GM23338 (cell line): ENCODE measurements at regions not wholly inside any gene's neighbourhood (a gene's known extent, or its start where the extent isn't known, plus 50 kb on each side); places are given as distances from the start of the nearest gene placed in this dataset.

Experiments used
- CREB1 ChIP-seq: fragments of 250-450 bp; sonication (Bioruptor Pico); IDR thresholded peaks from 2 replicates; pipeline ENCODE4 v1.5.0; 2020; ENCODE audit warnings: low read depth, mild to moderate bottlenecking, moderate library complexity
- EZH2 ChIP-seq: fragments of 200-600 bp; sonication (generic); IDR thresholded peaks from one replicate; pipeline ENCODE4 v1.8.0; 2017; ENCODE audit warnings: antibody characterized with exemption, mild to moderate bottlenecking, low read depth; ENCODE audit not compliant: unreplicated experiment
- EZH2phosphoT487 ChIP-seq: fragments of 200-600 bp; sonication (generic); IDR thresholded peaks from one replicate; pipeline ENCODE4 v1.8.1; 2018; ENCODE audit warnings: antibody characterized with exemption; ENCODE audit not compliant: unreplicated experiment
- JUNB ChIP-seq: IDR thresholded peaks from one replicate; pipeline ENCODE4 v1.6.1; 2016; ENCODE audit warnings: antibody characterized with exemption; ENCODE audit not compliant: unreplicated experiment
- NANOG ChIP-seq: IDR thresholded peaks from 2 replicates; pipeline ENCODE4 v1.6.1; 2016; ENCODE audit warnings: antibody characterized with exemption, borderline replicate concordance
- POLR2AphosphoS5 ChIP-seq: IDR thresholded peaks from 2 replicates; pipeline ENCODE4 v1.6.1; 2016; ENCODE audit warnings: antibody characterized with exemption, low read depth
- STAT1 ChIP-seq: IDR thresholded peaks from one replicate; pipeline ENCODE4 v1.6.1; 2016; ENCODE audit warnings: antibody characterized with exemption; ENCODE audit not compliant: unreplicated experiment
- ZNF114 ChIP-seq: fragments of 250-450 bp; sonication (Bioruptor Pico); IDR thresholded peaks from 2 replicates; pipeline ENCODE4 v1.5.0; 2020; ENCODE audit warnings: mild to moderate bottlenecking, moderate library complexity
- ZNF331 ChIP-seq: fragments of 250-450 bp; sonication (Bioruptor Pico); IDR thresholded peaks from 2 replicates; pipeline ENCODE4 v1.5.0; 2020; ENCODE audit warnings: low read depth, mild to moderate bottlenecking, moderate library complexity
- TF ChIP-seq, protein P1 (sequence below), 2 experiments: fragments of 200-600 bp in 1 of 2; sonication (generic) in 1 of 2; conservative IDR thresholded peaks; 2 replicates each; pipeline versions ENCODE4 v1.5.1 to v1.6.1; 2016 to 2017; ENCODE audit warnings: antibody characterized with exemption in 2 of 2, low read depth in 2 of 2, mild to moderate bottlenecking in 2 of 2, moderate library complexity in 1 of 2
- TF ChIP-seq, protein P2 (sequence below): IDR thresholded peaks from one replicate; pipeline ENCODE4 v1.6.1; 2018; ENCODE audit warnings: antibody characterized with exemption; ENCODE audit not compliant: unreplicated experiment
- TF ChIP-seq, protein P3 (sequence below): IDR thresholded peaks from 2 replicates; pipeline ENCODE4 v1.6.1; 2016; ENCODE audit warnings: antibody characterized with exemption

DNA sequence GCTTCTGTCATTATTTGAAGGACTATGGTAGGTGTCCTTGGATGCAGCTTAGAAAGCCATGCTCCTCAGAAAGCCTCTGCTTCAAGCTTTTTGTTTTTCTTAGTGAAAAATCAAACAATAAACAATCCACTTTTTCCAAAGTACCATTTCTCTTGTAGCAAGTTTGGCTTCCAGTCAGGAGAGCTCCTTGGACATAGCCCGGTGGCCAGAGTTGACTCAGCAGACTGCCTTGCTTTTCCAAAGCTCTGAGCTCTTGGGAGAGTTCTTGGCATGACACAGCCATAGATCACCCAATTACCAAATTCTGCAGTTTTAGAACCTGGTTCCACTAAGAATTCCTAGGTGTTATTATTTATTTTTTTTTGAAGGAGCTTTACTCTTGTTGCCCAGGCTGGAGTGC is 189.4 kb upstream of the MTPN start:
- TF ChIP-seq, protein P1, sequence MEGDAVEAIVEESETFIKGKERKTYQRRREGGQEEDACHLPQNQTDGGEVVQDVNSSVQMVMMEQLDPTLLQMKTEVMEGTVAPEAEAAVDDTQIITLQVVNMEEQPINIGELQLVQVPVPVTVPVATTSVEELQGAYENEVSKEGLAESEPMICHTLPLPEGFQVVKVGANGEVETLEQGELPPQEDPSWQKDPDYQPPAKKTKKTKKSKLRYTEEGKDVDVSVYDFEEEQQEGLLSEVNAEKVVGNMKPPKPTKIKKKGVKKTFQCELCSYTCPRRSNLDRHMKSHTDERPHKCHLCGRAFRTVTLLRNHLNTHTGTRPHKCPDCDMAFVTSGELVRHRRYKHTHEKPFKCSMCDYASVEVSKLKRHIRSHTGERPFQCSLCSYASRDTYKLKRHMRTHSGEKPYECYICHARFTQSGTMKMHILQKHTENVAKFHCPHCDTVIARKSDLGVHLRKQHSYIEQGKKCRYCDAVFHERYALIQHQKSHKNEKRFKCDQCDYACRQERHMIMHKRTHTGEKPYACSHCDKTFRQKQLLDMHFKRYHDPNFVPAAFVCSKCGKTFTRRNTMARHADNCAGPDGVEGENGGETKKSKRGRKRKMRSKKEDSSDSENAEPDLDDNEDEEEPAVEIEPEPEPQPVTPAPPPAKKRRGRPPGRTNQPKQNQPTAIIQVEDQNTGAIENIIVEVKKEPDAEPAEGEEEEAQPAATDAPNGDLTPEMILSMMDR (conservative IDR thresholded peaks at IDR 0.05; ENCODE audit: low read depth in 2 of 2) = no peak
- TF ChIP-seq EZH2 (no peak), NANOG (no peak), CREB1 (CRISPR knock-in tag) (no peak), ZNF331 (CRISPR knock-in tag) (no peak), POLR2AphosphoS5 (no peak), EZH2phosphoT487 (no peak), JUNB (no peak), ZNF114 (CRISPR knock-in tag) (no peak), STAT1 (no peak)
- TF ChIP-seq, protein P2, sequence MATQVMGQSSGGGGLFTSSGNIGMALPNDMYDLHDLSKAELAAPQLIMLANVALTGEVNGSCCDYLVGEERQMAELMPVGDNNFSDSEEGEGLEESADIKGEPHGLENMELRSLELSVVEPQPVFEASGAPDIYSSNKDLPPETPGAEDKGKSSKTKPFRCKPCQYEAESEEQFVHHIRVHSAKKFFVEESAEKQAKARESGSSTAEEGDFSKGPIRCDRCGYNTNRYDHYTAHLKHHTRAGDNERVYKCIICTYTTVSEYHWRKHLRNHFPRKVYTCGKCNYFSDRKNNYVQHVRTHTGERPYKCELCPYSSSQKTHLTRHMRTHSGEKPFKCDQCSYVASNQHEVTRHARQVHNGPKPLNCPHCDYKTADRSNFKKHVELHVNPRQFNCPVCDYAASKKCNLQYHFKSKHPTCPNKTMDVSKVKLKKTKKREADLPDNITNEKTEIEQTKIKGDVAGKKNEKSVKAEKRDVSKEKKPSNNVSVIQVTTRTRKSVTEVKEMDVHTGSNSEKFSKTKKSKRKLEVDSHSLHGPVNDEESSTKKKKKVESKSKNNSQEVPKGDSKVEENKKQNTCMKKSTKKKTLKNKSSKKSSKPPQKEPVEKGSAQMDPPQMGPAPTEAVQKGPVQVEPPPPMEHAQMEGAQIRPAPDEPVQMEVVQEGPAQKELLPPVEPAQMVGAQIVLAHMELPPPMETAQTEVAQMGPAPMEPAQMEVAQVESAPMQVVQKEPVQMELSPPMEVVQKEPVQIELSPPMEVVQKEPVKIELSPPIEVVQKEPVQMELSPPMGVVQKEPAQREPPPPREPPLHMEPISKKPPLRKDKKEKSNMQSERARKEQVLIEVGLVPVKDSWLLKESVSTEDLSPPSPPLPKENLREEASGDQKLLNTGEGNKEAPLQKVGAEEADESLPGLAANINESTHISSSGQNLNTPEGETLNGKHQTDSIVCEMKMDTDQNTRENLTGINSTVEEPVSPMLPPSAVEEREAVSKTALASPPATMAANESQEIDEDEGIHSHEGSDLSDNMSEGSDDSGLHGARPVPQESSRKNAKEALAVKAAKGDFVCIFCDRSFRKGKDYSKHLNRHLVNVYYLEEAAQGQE = no peak
- TF ChIP-seq, protein P3, sequence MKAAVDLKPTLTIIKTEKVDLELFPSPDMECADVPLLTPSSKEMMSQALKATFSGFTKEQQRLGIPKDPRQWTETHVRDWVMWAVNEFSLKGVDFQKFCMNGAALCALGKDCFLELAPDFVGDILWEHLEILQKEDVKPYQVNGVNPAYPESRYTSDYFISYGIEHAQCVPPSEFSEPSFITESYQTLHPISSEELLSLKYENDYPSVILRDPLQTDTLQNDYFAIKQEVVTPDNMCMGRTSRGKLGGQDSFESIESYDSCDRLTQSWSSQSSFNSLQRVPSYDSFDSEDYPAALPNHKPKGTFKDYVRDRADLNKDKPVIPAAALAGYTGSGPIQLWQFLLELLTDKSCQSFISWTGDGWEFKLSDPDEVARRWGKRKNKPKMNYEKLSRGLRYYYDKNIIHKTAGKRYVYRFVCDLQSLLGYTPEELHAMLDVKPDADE = no peak
